AG10803 (cell line): ENCODE measurements at regions not wholly inside any gene's neighbourhood (a gene's known extent, or its start where the extent isn't known, plus 50 kb on each side); places are given as distances from the start of the nearest gene placed in this dataset.
"Not testable (repeated sequence)": the region's sequence is repeated elsewhere in the genome, so short reads cannot be mapped to it uniquely, and the experiment has no call there.

Experiments used
- DNase-seq: peaks from one replicate; pipeline ENCODE4 v3.0.0; 2010; ENCODE audit warnings: low read depth
- H3K4me3 ChIP-seq: 2 replicates; pipeline ENCODE4 v1.5.1; 2011; ENCODE audit warnings: mild to moderate bottlenecking, low read length, control low read depth
- TF ChIP-seq, protein P1 (sequence below): conservative IDR thresholded peaks from 2 replicates; pipeline ENCODE4 v1.5.1; 2011; ENCODE audit warnings: mild to moderate bottlenecking, low read length, control low read depth, inconsistent platforms

DNA sequence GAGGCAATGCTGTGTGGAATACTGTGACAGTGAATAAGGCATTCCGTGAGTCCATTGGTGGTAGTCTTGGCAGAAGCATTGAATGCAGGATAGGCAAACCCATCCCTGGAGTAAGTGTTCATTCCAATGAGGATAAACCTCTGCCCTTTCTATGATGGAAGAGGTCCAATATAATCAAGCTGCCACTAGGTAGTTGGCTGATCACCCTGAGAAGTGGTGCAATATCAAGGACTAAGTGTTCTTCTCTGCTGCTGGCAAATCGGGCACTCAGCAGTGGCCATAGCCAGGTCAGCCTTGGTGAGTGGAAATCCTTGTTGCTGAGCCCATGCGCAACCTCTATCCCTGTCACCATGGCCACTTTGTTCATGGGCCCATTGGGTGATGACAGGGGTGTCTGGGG, 70.1 kb downstream of the FBXO4 start:
- TF ChIP-seq, protein P1, sequence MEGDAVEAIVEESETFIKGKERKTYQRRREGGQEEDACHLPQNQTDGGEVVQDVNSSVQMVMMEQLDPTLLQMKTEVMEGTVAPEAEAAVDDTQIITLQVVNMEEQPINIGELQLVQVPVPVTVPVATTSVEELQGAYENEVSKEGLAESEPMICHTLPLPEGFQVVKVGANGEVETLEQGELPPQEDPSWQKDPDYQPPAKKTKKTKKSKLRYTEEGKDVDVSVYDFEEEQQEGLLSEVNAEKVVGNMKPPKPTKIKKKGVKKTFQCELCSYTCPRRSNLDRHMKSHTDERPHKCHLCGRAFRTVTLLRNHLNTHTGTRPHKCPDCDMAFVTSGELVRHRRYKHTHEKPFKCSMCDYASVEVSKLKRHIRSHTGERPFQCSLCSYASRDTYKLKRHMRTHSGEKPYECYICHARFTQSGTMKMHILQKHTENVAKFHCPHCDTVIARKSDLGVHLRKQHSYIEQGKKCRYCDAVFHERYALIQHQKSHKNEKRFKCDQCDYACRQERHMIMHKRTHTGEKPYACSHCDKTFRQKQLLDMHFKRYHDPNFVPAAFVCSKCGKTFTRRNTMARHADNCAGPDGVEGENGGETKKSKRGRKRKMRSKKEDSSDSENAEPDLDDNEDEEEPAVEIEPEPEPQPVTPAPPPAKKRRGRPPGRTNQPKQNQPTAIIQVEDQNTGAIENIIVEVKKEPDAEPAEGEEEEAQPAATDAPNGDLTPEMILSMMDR: no peak
- DNase-seq: no peak
- no peak overlapping the region for H3K4me3 ChIP-seq

DNA sequence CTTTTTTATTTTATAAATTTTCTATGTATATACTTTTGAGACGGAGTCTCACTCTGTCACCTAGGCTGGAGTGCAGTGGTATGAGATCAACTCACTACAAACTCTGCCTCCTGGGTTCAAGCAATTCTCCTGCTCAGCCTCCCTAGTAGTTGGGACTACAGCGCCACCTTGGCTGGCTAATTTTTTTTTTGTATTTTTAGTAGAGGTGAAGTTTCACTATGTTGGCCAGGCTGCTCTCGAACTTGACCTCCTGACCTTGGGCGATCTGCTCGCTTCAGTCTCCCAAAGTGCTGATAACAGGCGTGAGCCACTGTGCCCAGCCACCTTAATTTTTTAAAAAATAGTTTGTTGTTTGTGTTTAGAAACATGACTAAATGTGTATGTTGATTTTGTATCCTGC, 76.6 kb downstream of the FBXO4 start:
- no peak for DNase-seq
- no peak overlapping the region for H3K4me3 ChIP-seq

DNA sequence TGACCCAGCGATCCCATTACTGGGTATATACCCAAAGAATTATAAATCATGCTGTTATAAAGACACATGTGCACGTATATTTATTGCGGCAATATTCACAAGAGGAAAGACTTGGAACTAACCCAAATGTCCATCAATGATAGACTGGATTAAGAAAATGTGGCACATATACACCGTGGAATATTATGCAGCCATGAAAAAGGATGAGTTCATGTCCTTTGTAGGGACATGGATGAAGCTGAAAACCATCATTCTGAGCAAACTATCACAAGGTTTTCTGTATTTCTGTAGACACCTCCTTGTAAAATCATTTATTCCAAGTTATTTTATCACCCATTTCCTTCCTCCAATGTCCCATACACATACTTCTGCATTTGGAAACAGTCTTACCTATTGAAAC, 78.8 kb downstream of the FBXO4 start:
- H3K4me3 ChIP-seq, DNase-seq: not testable (repeated sequence)

More for the DNA sequence above, 76.6 kb downstream of the FBXO4 start:
- TF ChIP-seq, protein P1: no peak

DNA sequence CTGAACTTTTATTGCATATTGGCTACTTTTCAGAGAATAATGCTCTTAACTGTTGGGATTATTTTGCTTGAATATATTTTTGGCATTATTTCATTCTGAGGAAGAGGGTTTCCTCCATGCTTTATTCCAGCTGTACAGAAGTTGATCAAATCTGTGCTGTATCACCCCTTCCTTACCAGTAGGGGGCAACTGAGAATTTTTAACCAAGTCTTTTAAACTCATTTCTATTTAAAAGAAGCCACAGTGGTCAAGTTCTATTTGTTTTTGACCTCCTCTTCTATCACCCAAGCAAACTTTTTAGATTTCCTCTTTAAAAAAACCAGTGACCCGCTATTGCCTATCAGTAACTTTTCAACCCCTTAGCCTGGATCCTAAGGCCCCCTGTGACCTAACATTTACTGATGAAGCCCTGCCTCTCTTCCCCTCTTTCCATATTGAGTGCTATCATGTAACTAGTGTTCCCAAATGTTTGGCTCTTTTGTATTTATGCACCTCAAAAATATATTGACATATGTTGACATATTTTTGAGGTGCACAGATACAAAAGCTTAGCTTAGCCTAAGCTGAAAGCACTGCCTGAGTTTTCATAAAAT, 80.6 kb downstream of the FBXO4 start:
- no peak overlapping the region for H3K4me3 ChIP-seq
- TF ChIP-seq, protein P1: peak; percentile 93
- peak; percentile 36 for DNase-seq

DNA sequence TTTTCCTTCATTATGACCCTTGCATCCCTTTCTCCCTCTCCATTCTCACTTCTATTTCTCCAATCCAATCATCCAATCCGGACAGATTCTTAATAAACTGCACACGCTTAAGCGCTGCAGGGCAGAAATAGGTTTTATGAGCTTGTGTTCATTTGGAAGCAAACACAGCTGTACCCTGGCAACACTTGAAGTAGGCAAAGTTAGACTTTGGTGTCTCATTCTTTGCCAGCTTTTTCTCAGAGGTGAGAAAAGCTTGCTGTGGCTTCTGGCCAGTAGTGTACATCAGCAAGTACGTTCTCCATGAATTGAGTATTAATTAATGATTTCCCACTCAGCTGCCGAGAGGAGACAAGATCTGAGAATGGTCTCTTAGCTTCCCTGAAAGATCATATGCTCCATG, 88.5 kb downstream of the FBXO4 start:
- TF ChIP-seq, protein P1: no peak
- DNase-seq: no peak
- no peak overlapping the region for H3K4me3 ChIP-seq

DNA sequence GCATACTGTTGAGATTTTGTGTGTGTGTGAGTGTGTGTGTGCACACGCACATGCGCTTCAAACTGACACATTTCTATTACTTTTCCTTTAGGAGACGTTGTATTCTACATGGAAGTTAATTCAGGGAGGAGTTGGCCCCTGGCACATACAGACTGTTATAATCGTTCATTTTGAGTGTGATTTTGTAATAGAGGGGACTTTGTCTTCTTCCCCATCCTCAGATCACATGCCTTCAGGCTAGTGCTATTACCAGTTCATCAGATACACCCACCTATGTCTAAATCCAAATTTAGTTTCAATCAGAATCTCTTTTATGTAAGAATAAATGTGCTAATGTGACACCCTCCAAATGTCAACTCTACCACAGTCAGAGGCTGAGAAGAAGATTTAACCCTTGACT, 90.2 kb downstream of the FBXO4 start:
- H3K4me3 ChIP-seq: no peak overlapping the region
- TF ChIP-seq, protein P1: no peak
- DNase-seq: no peak

DNA sequence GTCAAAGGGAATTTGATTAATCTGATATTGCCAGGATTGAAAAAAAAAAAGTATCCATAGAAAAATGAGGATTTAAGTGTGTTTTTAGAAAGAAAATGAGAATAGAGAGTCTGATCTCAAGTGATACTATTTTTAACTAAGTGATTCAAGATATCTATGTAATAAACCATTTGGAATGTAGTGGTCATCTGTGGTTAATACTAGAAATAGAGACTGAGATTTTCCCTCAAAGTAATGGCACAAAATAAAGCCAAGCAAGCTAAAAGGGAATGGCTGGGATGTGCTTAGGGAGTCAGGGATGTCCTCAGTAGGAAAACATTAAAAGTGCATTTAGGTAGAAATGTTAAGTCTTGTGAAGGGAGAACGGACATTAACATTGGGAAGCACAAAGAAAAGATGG, 90.6 kb downstream of the FBXO4 start:
- TF ChIP-seq, protein P1: no peak
- peak; percentile 46 for DNase-seq
- H3K4me3 ChIP-seq: no peak overlapping the region
